GM19239 (cell line): ENCODE measurements at regions not wholly inside any gene's neighbourhood (a gene's known extent, or its start where the extent isn't known, plus 50 kb on each side); places are given as distances from the start of the nearest gene placed in this dataset.

Source experiments
- DNase-seq: peaks from one replicate; pipeline ENCODE4 v3.0.0; 2011; ENCODE audit warnings: low spot score; ENCODE audit not compliant: insufficient read length
- FAIRE-seq: peaks from 2 replicates; lab custom pipeline; 2011; peaks lifted over from hg19 to GRCh38; lab: Jason Lieb, UNC

- DNase-seq: peak; percentile 37
- peak; percentile 79 for FAIRE-seq
Observed at GRCh38 chr18:56248610-56249235, 389.7 kb downstream of the TXNL1 start.

- DNase-seq: no peak
- no peak for FAIRE-seq
Observed at GRCh38 chr18:56246916-56247315, 391.5 kb downstream of the TXNL1 start.

- no peak for FAIRE-seq
- no peak for DNase-seq
Observed at GRCh38 chr18:56245866-56246580, 392.4 kb downstream of the TXNL1 start.

- FAIRE-seq: no peak
- DNase-seq: no peak
Observed at GRCh38 chr18:56240405-56240804, 398.0 kb downstream of the TXNL1 start.

- no peak for FAIRE-seq
- no peak for DNase-seq
Observed at GRCh38 chr18:56238576-56238975, 399.8 kb downstream of the TXNL1 start.

GRCh38 chr18:56235481-56236013, 402.8 kb downstream of the TXNL1 start:
- DNase-seq (no peak), FAIRE-seq (no peak)

- DNase-seq (no peak), FAIRE-seq (no peak)
Observed at GRCh38 chr18:56235071-56235470, 403.3 kb downstream of the TXNL1 start.

GRCh38 chr18:56233595-56233994, 404.8 kb downstream of the TXNL1 start:
- FAIRE-seq (no peak), DNase-seq (no peak)

- DNase-seq (no peak), FAIRE-seq (no peak)
Observed at GRCh38 chr18:56226025-56226424, 412.4 kb downstream of the TXNL1 start.

- DNase-seq: no peak
- FAIRE-seq: no peak
Observed at GRCh38 chr18:56224669-56225561, 413.5 kb downstream of the TXNL1 start.

GRCh38 chr18:56221195-56222065, 417.0 kb downstream of the TXNL1 start:
- DNase-seq: no peak
- no peak for FAIRE-seq

- DNase-seq (no peak), FAIRE-seq (no peak)
Observed at GRCh38 chr18:56217406-56217805, 421.0 kb downstream of the TXNL1 start.

GRCh38 chr18:56214706-56215105, 423.7 kb downstream of the TXNL1 start:
- DNase-seq (no peak), FAIRE-seq (no peak)

- FAIRE-seq: no peak
Observed at GRCh38 chr18:56210520-56210919, 427.9 kb downstream of the TXNL1 start.

GRCh38 chr18:56207989-56208388, 430.4 kb downstream of the TXNL1 start:
- FAIRE-seq: no peak
- no peak for DNase-seq

More at GRCh38 chr18:56210520-56210919, 427.9 kb downstream of the TXNL1 start:
- no peak for DNase-seq

- DNase-seq (no peak), FAIRE-seq (no peak)
Observed at GRCh38 chr18:56204052-56204451, 434.3 kb downstream of the TXNL1 start.

GRCh38 chr18:56202678-56203077, 435.7 kb downstream of the TXNL1 start:
- FAIRE-seq (no peak), DNase-seq (no peak)

- no peak for DNase-seq
- no peak for FAIRE-seq
Observed at GRCh38 chr18:56200381-56200911, 437.9 kb downstream of the TXNL1 start.

- no peak for FAIRE-seq
Observed at GRCh38 chr18:56199580-56200330, 438.6 kb downstream of the TXNL1 start.

More at GRCh38 chr18:56199580-56200330, 438.6 kb downstream of the TXNL1 start:
- no peak for DNase-seq
